H9 (cell line): ENCODE measurements at regions not wholly inside any gene's neighbourhood (a gene's known extent, or its start where the extent isn't known, plus 50 kb on each side); places are given as distances from the start of the nearest gene placed in this dataset.
A peak's percentile ranks its signal among the peaks of the same experiment; 100 is the strongest.

Experiments used
- DNase-seq: peaks from one replicate; pipeline ENCODE4 v3.0.0-alpha.2; 2017
- H2AFZ ChIP-seq: one replicate; pipeline ENCODE4 v1.6.1; 2013; ENCODE audit warnings: mild to moderate bottlenecking, low read length, control low read depth, moderate library complexity
- H2AK5ac ChIP-seq: 2 replicates; pipeline ENCODE4 v1.6.1; 2013; ENCODE audit warnings: low read length, control low read depth, mixed read lengths; ENCODE audit not compliant: insufficient read length
- H2BK120ac ChIP-seq: one replicate; pipeline ENCODE4 v1.6.1; 2013; ENCODE audit warnings: low read depth, mild to moderate bottlenecking, low read length, control low read depth, inconsistent platforms; ENCODE audit not compliant: poor library complexity, severe bottlenecking
- H2BK12ac ChIP-seq: 2 replicates; pipeline ENCODE4 v1.6.1; 2013; ENCODE audit warnings: low read length, control low read depth, mixed read lengths, low read depth; ENCODE audit not compliant: insufficient read length
- H2BK15ac ChIP-seq: 2 replicates; pipeline ENCODE4 v1.6.1; 2013; ENCODE audit warnings: low read depth, low read length, control low read depth
- H2BK20ac ChIP-seq: one replicate; pipeline ENCODE4 v1.6.1; 2013; ENCODE audit warnings: low read depth, mild to moderate bottlenecking, low read length, control low read depth, inconsistent platforms; ENCODE audit not compliant: poor library complexity, severe bottlenecking
- H2BK5ac ChIP-seq: 2 replicates; pipeline ENCODE4 v1.6.1; 2013; ENCODE audit warnings: low read length, control low read depth, mixed read lengths; ENCODE audit not compliant: insufficient read length
- H3K14ac ChIP-seq: 2 replicates; pipeline ENCODE4 v1.6.1; 2013; ENCODE audit warnings: low read length, control low read depth; ENCODE audit not compliant: insufficient read depth
- H3K18ac ChIP-seq: 2 replicates; pipeline ENCODE4 v1.6.1; 2013; ENCODE audit warnings: low read depth, mild to moderate bottlenecking, mixed read lengths, low read length, control low read depth; ENCODE audit not compliant: insufficient read length
- H3K23ac ChIP-seq: 2 replicates; pipeline ENCODE4 v1.6.1; 2013; ENCODE audit warnings: low read length, control low read depth, mixed read lengths, low read depth; ENCODE audit not compliant: insufficient read length
- H3K23me2 ChIP-seq: 2 replicates; pipeline ENCODE4 v1.6.1; 2013; ENCODE audit warnings: low read depth, mild to moderate bottlenecking, mixed read lengths, low read length, control low read depth; ENCODE audit not compliant: insufficient read length, poor library complexity, severe bottlenecking
- H3K27ac ChIP-seq: 2 replicates; pipeline ENCODE4 v1.5.1; 2013; ENCODE audit warnings: low read length, control low read depth, mixed read lengths, low read depth; ENCODE audit not compliant: insufficient read length
- H3K27me3 ChIP-seq: 2 replicates; pipeline ENCODE4 v1.6.1; 2013; ENCODE audit warnings: low read length, control low read depth, inconsistent platforms; ENCODE audit not compliant: insufficient read depth
- H3K4ac ChIP-seq: 2 replicates; pipeline ENCODE4 v1.6.1; 2013; ENCODE audit warnings: low read depth, mild to moderate bottlenecking, control low read depth, inconsistent platforms, low read length, moderate library complexity
- H3K4me1 ChIP-seq: 2 replicates; pipeline ENCODE4 v1.6.1; 2013; ENCODE audit warnings: low read length, control low read depth, inconsistent platforms; ENCODE audit not compliant: insufficient read depth
- H3K4me2 ChIP-seq: 2 replicates; pipeline ENCODE4 v1.6.1; 2013; ENCODE audit warnings: low read length, control low read depth, mixed read lengths; ENCODE audit not compliant: insufficient read length, insufficient read depth
- H3K56ac ChIP-seq: 2 replicates; pipeline ENCODE4 v1.6.1; 2013; ENCODE audit warnings: low read depth, mild to moderate bottlenecking, mixed read lengths, low read length, control low read depth; ENCODE audit not compliant: insufficient read length
- H3K79me1 ChIP-seq: 2 replicates; pipeline ENCODE4 v1.6.1; 2013; ENCODE audit warnings: low read depth, mild to moderate bottlenecking, moderate library complexity, low read length, control low read depth, inconsistent platforms; ENCODE audit not compliant: insufficient read depth, poor library complexity, severe bottlenecking
- H3K79me2 ChIP-seq: 2 replicates; pipeline ENCODE4 v1.6.1; 2013; ENCODE audit warnings: low read length, control low read depth, inconsistent platforms; ENCODE audit not compliant: insufficient read depth
- H3K9ac ChIP-seq: 2 replicates; pipeline ENCODE4 v1.6.1; 2013; ENCODE audit warnings: low read length, control low read depth, mixed read lengths; ENCODE audit not compliant: insufficient read length; ENCODE audit errors: extremely low read depth
- H3K9me3 ChIP-seq: one replicate; pipeline ENCODE4 v1.6.1; 2013; ENCODE audit warnings: low read depth, low read length, inconsistent platforms; ENCODE audit not compliant: control insufficient read depth
- H3T11ph ChIP-seq: one replicate; pipeline ENCODE4 v1.6.1; 2013; ENCODE audit warnings: mild to moderate bottlenecking, low read length, control low read depth, inconsistent platforms
- H4K20me1 ChIP-seq: one replicate; pipeline ENCODE4 v1.6.1; 2013; ENCODE audit not compliant: control insufficient read depth, insufficient read length, insufficient read depth
- H4K5ac ChIP-seq: 2 replicates; pipeline ENCODE4 v1.6.1; 2013; ENCODE audit warnings: low read depth, mild to moderate bottlenecking, mixed read lengths, low read length, control low read depth; ENCODE audit not compliant: insufficient read length
- H4K8ac ChIP-seq: replicated peaks from 2 replicates; pipeline ENCODE4 v1.6.1; 2013; ENCODE audit warnings: low read length, control low read depth, mixed read lengths, low read depth; ENCODE audit not compliant: insufficient read length
- H4K91ac ChIP-seq: 2 replicates; pipeline ENCODE4 v1.6.1; 2013; ENCODE audit warnings: low read depth, mild to moderate bottlenecking, moderate library complexity, mixed read lengths, low read length, control low read depth; ENCODE audit not compliant: insufficient read length
- H3K27ac Mint-ChIP-seq, 3 experiments: 2 replicates in 2 of 3; 3 replicates in 1 of 3; pipeline ENCODE4 v1.8.0; 2020 to 2021; ENCODE audit warnings: mixed read lengths in 3 of 3, mild to moderate bottlenecking in 1 of 3, moderate library complexity in 1 of 3
- H3K27me3 Mint-ChIP-seq: 2 replicates; pipeline ENCODE4 v1.8.0; 2021; ENCODE audit warnings: low read depth, mild to moderate bottlenecking, moderate library complexity, mixed read lengths
- H3K36me3 Mint-ChIP-seq, 3 experiments: 2 replicates in 2 of 3; 3 replicates in 1 of 3; pipeline ENCODE4 v1.8.0; 2020 to 2021; ENCODE audit warnings: low read depth in 3 of 3, mixed read lengths in 3 of 3; ENCODE audit not compliant: insufficient read depth in 1 of 3
- H3K4me1 Mint-ChIP-seq, 2 experiments: 2 replicates each; pipeline ENCODE4 v1.8.0; 2020; ENCODE audit warnings: mixed read lengths in 2 of 2
- H3K4me3 Mint-ChIP-seq, 2 experiments: 2 replicates in 1 of 2; 3 replicates in 1 of 2; pipeline ENCODE4 v1.8.0; 2020 to 2021; ENCODE audit warnings: mild to moderate bottlenecking in 2 of 2, mixed read lengths in 2 of 2, moderate library complexity in 1 of 2
- H3K9me3 Mint-ChIP-seq, 2 experiments: 2 replicates in 1 of 2; 3 replicates in 1 of 2; pipeline ENCODE4 v1.8.0; 2020; ENCODE audit warnings: mild to moderate bottlenecking in 2 of 2, mixed read lengths in 2 of 2, moderate library complexity in 1 of 2
- WGBS: extraction: QIAGEN DNeasy Blood & Tissue Kit; methylation state at CpG from one replicate; pipeline ENCODE4 v1.1.7; 2013; ENCODE audit warnings: missing lambda C conversion rate, low lambda C conversion rate, mixed read lengths; ENCODE audit not compliant: insufficient read length; ENCODE audit errors: extremely low coverage; 5-methylcytosine and 5-hydroxymethylcytosine counted together
- TF ChIP-seq, protein P1 (sequence below): fragments of 200-600 bp; sonication (generic); conservative IDR thresholded peaks from 3 replicates; pipeline ENCODE4 v1.8.0; 2021; ENCODE audit warnings: antibody characterized with exemption, mild to moderate bottlenecking

GRCh38 chr6:20013066-20013861 lies 176.1 kb downstream of the ID4 start:
- no peak for DNase-seq
- H3K4me1 Mint-ChIP-seq: peaks cover 15% of the 10 kb centered on the region in 2 experiments
- H3K56ac ChIP-seq: no peak overlapping the region

More at GRCh38 chr6:20013066-20013861, 176.1 kb downstream of the ID4 start:
- H3K36me3 Mint-ChIP-seq: no peaks in the 10 kb centered on the region
- 0 out of 7 replicates have a peak overlapping the region, but pooled peaks of 1 of the 3 experiments have one; percentile 20 for H3K27ac Mint-ChIP-seq
- no peak overlapping the region for H4K8ac ChIP-seq
- 0 out of 2 replicates have a peak, but pooled peaks cover 3% of the 10 kb centered on the region for H3K27me3 ChIP-seq
- no peak overlapping the region for H3K4ac ChIP-seq
- no peak overlapping the region for H2BK15ac ChIP-seq
- H3K79me2 ChIP-seq: no peaks in the 10 kb centered on the region
- H3K27me3 Mint-ChIP-seq: peaks cover 3% of the 10 kb centered on the region; the same call in 1 of the 2 replicates
- H2BK120ac ChIP-seq: no peak overlapping the region
- H3K9me3 Mint-ChIP-seq: no peaks in the 10 kb centered on the region
- H2AFZ ChIP-seq: no peak overlapping the region
- no peak overlapping the region for H2BK20ac ChIP-seq
- no peak overlapping the region for H3K27ac ChIP-seq
- no CpG with 5 or more reads among the region's 13 CpGs for whole genome bisulfite sequencing
- no peak overlapping the region for H4K5ac ChIP-seq
- H3K18ac ChIP-seq: no peak overlapping the region
- TF ChIP-seq, protein P1, sequence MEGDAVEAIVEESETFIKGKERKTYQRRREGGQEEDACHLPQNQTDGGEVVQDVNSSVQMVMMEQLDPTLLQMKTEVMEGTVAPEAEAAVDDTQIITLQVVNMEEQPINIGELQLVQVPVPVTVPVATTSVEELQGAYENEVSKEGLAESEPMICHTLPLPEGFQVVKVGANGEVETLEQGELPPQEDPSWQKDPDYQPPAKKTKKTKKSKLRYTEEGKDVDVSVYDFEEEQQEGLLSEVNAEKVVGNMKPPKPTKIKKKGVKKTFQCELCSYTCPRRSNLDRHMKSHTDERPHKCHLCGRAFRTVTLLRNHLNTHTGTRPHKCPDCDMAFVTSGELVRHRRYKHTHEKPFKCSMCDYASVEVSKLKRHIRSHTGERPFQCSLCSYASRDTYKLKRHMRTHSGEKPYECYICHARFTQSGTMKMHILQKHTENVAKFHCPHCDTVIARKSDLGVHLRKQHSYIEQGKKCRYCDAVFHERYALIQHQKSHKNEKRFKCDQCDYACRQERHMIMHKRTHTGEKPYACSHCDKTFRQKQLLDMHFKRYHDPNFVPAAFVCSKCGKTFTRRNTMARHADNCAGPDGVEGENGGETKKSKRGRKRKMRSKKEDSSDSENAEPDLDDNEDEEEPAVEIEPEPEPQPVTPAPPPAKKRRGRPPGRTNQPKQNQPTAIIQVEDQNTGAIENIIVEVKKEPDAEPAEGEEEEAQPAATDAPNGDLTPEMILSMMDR: no peak
- no peaks in the 10 kb centered on the region for H3K23me2 ChIP-seq
- peaks cover 4% of the 10 kb centered on the region; the same call in 1 of the 2 replicates for H3K4me1 ChIP-seq
- no peak overlapping the region for H2AK5ac ChIP-seq
- H3T11ph ChIP-seq: no peak overlapping the region
- no peaks in the 10 kb centered on the region for H3K9me3 ChIP-seq
- H3K4me3 Mint-ChIP-seq: no peak overlapping the region
- H2BK5ac ChIP-seq: no peak overlapping the region
- H3K9ac ChIP-seq: no peak overlapping the region
- no peak overlapping the region for H2BK12ac ChIP-seq
- no peaks in the 10 kb centered on the region for H4K20me1 ChIP-seq
- no peak overlapping the region for H4K91ac ChIP-seq
- no peak overlapping the region for H3K4me2 ChIP-seq
- H3K79me1 ChIP-seq: no peaks in the 10 kb centered on the region
- no peak overlapping the region for H3K14ac ChIP-seq
- no peak overlapping the region for H3K23ac ChIP-seq
